NB4 (cell line): ENCODE measurements at regions not wholly inside any gene's neighbourhood (a gene's known extent, or its start where the extent isn't known, plus 50 kb on each side); places are given as distances from the start of the nearest gene placed in this dataset.

Experiments
- MYC ChIP-seq: IDR thresholded peaks from 2 replicates; pipeline ENCODE4 v1.6.1; 2011; ENCODE audit warnings: low read depth, low read length
- POLR2A ChIP-seq: IDR thresholded peaks from 2 replicates; pipeline ENCODE4 v1.6.1; 2011; ENCODE audit warnings: mild to moderate bottlenecking; ENCODE audit not compliant: insufficient read length; ENCODE audit errors: extremely low read depth
- TF ChIP-seq, protein P1 (sequence below): IDR thresholded peaks from one replicate; pipeline ENCODE4 v1.5.1; 2012; ENCODE audit warnings: low read depth, low read length
- TF ChIP-seq, protein P2 (sequence below): IDR thresholded peaks from 2 replicates; pipeline ENCODE4 v1.6.1; 2011; ENCODE audit warnings: low read depth, low read length

DNA sequence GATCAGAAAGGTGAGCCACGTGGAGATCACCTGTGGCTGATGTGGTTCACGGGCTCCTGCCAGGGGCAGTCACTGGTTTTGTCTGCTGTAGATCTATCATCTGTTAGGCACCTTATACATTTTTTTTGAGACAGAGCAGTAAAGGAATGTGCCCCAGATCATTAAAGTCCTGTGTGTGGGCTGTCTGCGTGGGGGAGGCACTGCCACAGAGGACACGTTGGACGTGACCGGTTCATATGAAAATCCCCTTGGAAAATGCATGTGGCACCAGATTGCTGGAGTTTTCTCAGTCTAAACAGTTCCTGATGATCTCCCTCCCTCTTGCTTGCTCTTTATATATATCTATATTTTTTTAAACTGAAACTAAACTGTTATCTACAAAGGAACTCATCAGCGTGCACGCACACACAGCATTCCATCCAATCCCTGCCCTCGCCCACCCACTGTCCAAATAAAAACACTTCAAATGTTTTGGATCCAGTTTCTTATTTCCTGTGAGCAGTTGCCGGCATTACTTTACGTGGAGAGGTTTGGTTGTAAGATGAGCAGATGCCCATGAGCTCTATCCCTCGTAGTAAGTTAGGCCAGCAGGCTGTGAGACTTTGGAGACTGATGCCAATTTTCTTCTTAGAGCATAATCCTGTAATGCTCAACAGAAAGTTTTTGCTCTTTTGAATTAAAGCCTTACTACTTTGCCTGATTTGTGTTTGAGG, 161.6 kb upstream of the EXOC2 start:
- TF ChIP-seq, protein P1, sequence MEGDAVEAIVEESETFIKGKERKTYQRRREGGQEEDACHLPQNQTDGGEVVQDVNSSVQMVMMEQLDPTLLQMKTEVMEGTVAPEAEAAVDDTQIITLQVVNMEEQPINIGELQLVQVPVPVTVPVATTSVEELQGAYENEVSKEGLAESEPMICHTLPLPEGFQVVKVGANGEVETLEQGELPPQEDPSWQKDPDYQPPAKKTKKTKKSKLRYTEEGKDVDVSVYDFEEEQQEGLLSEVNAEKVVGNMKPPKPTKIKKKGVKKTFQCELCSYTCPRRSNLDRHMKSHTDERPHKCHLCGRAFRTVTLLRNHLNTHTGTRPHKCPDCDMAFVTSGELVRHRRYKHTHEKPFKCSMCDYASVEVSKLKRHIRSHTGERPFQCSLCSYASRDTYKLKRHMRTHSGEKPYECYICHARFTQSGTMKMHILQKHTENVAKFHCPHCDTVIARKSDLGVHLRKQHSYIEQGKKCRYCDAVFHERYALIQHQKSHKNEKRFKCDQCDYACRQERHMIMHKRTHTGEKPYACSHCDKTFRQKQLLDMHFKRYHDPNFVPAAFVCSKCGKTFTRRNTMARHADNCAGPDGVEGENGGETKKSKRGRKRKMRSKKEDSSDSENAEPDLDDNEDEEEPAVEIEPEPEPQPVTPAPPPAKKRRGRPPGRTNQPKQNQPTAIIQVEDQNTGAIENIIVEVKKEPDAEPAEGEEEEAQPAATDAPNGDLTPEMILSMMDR: no peak
- TF ChIP-seq POLR2A (no peak), MYC (no peak)
- TF ChIP-seq, protein P2, sequence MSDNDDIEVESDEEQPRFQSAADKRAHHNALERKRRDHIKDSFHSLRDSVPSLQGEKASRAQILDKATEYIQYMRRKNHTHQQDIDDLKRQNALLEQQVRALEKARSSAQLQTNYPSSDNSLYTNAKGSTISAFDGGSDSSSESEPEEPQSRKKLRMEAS: no peak
